Choroid plexus epithelial cell (primary cell): ENCODE measurements at regions not wholly inside any gene's neighbourhood (a gene's known extent, or its start where the extent isn't known, plus 50 kb on each side); places are given as distances from the start of the nearest gene placed in this dataset.
"Not testable (repeated sequence)": the region's sequence is repeated elsewhere in the genome, so short reads cannot be mapped to it uniquely, and the experiment has no call there.

Experiments
- DNase-seq: peaks from one replicate; pipeline ENCODE4 v3.0.0-alpha.2; 2010; ENCODE audit warnings: low read depth
- H3K4me3 ChIP-seq: 2 replicates; pipeline ENCODE4 v1.5.1; 2011; ENCODE audit warnings: low read depth, mild to moderate bottlenecking, control low read depth, low read length, moderate library complexity
- TF ChIP-seq, protein P1 (sequence below): conservative IDR thresholded peaks from 2 replicates; pipeline ENCODE4 v1.5.1; 2011; ENCODE audit warnings: low read depth, mild to moderate bottlenecking, control low read depth, inconsistent platforms, low read length, moderate library complexity

DNA sequence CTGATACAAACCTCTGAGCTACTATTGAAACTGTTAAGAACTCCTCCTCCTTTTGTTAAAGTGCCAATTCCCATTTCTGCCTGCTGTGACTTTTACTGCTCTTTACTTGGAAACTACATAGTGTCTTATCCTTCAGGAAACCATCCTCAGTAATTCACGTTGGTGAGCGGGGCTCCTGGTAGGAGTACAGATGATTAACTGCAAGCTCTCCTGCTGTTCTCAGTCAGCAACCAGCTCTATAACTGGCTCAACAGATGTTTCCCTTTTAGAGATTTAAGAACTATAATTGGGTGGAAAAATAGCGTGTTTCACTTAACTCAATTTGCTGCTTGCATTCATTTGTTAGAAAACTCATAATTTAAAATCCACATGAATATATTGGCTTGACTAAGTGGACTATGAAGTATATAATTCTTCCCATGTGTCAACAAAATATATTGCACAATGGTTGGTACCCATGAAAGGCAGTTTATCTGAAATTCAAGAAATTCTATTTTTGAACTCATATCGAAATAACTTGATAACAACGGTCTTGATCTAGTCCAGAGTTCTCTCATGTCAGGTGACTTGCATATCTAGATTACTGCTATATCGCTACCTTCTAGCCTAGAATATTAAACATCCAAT lies 574.0 kb downstream of the KCNT2 start:
- DNase-seq: peak; percentile 37
- no peak overlapping the region for H3K4me3 ChIP-seq
- TF ChIP-seq, protein P1, sequence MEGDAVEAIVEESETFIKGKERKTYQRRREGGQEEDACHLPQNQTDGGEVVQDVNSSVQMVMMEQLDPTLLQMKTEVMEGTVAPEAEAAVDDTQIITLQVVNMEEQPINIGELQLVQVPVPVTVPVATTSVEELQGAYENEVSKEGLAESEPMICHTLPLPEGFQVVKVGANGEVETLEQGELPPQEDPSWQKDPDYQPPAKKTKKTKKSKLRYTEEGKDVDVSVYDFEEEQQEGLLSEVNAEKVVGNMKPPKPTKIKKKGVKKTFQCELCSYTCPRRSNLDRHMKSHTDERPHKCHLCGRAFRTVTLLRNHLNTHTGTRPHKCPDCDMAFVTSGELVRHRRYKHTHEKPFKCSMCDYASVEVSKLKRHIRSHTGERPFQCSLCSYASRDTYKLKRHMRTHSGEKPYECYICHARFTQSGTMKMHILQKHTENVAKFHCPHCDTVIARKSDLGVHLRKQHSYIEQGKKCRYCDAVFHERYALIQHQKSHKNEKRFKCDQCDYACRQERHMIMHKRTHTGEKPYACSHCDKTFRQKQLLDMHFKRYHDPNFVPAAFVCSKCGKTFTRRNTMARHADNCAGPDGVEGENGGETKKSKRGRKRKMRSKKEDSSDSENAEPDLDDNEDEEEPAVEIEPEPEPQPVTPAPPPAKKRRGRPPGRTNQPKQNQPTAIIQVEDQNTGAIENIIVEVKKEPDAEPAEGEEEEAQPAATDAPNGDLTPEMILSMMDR: no peak

DNA sequence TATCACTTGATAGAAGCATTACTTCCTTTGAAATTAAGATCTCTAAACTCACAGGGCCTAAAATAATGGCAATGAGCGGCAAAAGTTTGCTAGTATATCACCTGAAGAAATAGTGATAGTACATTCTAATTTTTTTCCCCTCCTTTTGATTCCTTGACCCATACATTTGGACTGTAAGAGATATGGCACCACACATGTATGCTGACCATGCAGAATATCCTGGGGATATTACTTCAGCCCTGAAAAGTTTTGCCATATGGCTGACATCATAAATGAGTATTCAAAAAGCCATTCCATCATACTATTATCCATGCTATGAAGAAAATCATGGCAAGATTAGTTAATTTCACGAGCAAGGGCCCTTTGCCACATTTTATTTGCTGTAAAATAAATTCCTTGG lies 576.9 kb downstream of the KCNT2 start:
- H3K4me3 ChIP-seq: not testable (repeated sequence)

DNA sequence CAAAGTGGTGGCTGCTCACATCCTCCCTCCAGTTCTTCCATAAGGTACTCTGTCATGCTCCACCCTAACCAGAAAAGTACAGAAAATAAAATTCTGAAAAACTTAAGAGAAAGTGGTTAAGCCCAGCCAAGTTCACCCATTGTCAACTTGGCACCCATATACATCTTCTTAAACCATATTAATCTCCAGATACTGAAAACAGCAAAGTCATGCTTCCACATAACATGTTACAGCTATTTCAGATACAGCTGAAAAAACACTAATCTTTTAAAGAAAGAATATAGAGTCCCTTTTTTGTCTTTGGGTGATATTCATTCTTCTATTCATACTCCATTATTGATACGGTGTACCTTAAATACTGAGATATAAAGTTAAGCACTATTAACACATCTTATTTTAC lies 577.8 kb downstream of the KCNT2 start:
- H3K4me3 ChIP-seq: no peak overlapping the region
- TF ChIP-seq, protein P1: no peak
- DNase-seq: no peak

More for the DNA sequence above, 576.9 kb downstream of the KCNT2 start:
- DNase-seq: not testable (repeated sequence)

DNA sequence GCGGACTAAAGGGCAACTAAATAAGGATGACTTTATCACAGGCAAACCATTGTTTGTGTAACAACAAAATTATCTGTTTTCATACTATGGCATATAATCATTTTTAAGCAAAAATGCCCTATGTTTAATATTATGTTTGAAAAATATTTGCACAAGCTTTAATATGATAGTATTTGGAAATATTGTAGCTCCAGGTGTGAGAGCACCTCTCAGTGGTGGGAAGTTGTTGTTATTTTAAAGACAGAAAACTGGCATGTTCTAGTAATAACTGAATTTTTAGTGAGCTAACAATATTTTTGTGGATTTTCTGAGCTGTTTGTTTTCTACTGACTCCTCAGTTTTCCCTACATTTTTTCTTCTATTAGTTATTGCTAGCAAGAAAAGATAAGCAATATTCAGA lies 578.8 kb downstream of the KCNT2 start:
- DNase-seq: no peak
- H3K4me3 ChIP-seq: no peak overlapping the region
- TF ChIP-seq, protein P1: no peak

DNA sequence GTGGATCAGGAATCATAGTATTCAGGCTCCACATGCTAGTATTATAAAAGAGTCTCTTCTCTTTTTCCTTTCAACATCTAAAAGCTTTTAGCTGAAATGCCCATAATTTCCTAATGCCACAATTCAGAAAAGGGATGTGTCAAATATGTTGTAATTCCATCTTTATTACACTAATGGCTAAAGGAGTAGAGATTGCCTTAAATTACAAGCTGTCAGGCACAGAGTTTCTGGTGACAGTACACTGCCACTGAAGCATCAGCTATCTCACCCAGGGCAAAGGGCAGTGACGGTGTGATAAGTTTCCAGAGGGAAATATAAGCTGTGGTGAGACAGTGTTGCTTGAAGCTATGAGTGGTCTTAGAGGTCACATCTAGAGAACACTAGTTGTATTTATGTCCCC lies 581.1 kb downstream of the KCNT2 start:
- TF ChIP-seq, protein P1: no peak
- no peak for DNase-seq
- H3K4me3 ChIP-seq: no peak overlapping the region

DNA sequence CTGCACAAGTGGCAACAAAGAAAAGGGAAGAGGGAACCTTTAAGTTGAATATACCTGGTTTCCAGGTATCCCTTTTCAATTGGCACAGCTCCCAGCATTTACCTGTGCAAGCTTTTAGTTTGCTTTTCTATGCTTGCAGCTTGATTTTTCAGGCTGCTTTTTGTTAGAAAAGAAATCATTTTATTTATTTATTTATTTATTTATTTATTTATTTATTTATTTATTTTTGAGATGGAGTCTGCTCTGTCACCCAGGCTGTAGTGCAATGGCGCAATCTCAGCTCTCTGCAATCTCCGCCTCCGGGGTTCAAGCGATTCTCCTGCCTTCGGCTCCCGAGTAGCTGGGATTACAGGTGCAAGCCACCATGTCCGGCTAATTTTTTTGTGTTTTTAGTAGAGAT lies 587.1 kb downstream of the KCNT2 start:
- DNase-seq, H3K4me3 ChIP-seq: not testable (repeated sequence)

DNA sequence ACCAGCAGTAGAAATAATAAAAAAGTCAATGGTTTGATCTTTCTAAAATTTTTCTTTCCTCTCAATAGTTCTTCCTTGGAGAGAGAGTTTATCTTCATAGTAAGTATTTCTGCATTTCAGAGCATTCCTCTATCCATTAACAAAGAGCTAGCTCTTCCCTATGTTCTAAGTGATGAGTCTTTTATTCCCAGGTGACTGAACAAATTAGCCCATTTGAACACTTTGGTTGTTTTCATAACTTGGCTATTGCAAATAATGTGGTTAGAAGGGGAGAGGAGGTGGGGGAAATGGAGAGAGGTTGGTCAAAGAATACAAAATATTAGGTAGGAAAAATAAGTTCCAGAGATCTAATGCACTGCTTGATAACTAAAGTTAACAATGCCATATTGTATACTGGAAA lies 598.9 kb downstream of the KCNT2 start:
- no peak for DNase-seq
- TF ChIP-seq, protein P1: no peak
- H3K4me3 ChIP-seq: no peak overlapping the region

DNA sequence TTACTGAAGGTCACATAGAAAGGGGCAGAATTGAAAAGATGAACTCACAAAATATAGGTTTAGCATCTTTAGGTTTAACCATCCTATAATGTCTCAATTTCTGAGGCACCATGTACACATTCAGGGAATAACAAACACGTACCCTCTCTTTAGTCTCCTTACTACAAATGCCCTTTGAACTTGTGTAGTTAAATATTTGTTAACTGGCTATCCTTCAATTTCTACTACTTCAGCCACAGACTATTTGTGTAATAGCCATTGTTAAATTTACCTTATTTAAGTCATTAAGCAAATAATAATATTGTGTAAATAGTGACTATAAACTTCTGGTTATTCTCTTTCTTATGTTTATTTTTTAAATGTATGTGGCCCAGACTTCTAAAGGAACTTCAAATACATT lies 600.5 kb downstream of the KCNT2 start:
- H3K4me3 ChIP-seq: no peak overlapping the region
- TF ChIP-seq, protein P1: no peak

More for the DNA sequence above, 600.5 kb downstream of the KCNT2 start:
- no peak for DNase-seq
